Natural killer cell (primary cell): ENCODE measurements at regions not wholly inside any gene's neighbourhood (a gene's known extent, or its start where the extent isn't known, plus 50 kb on each side); places are given as distances from the start of the nearest gene placed in this dataset.

ENCODE experiments used
- ATAC-seq, 3 donors: fragments of 150-1000 bp in 2 of 3; fragments of 200-7000 bp in 1 of 3; cut with Tn5 transposase; 1 replicate in 1 of 3; 2 replicates in 2 of 3; pipeline ENCODE4 v1.10.0; 2021; ENCODE audit warnings: mild to moderate bottlenecking in 2 of 3, moderate library complexity in 2 of 3
- DNase-seq, 2 donors: peaks; one replicate each; pipeline versions ENCODE4 v3.0.0 to v3.0.0-alpha.2; 2013 to 2021; ENCODE audit warnings: mixed read lengths in 1 of 2
- H3K27ac ChIP-seq: one replicate; pipeline ENCODE4 v1.5.1; 2013; ENCODE audit warnings: mild to moderate bottlenecking, low read length
- H3K27me3 ChIP-seq: one replicate; pipeline ENCODE4 v1.6.1; 2013; ENCODE audit warnings: low read length; ENCODE audit not compliant: control insufficient read depth, insufficient read depth
- H3K36me3 ChIP-seq: one replicate; pipeline ENCODE4 v1.6.1; 2013; ENCODE audit warnings: low read length; ENCODE audit not compliant: control insufficient read depth, insufficient read depth
- H3K4me1 ChIP-seq: one replicate; pipeline ENCODE4 v1.6.1; 2013; ENCODE audit warnings: low read length; ENCODE audit not compliant: control insufficient read depth, insufficient read depth
- H3K4me3 ChIP-seq: one replicate; pipeline ENCODE4 v1.5.1; 2013; ENCODE audit warnings: low read length
- H3K9me3 ChIP-seq: one replicate; pipeline ENCODE4 v1.6.1; 2013; ENCODE audit warnings: low read length; ENCODE audit not compliant: control insufficient read depth, insufficient read depth
- H3K27ac Mint-ChIP-seq, 2 donors: one replicate each; pipeline ENCODE4 v1.8.0; 2022; ENCODE audit warnings: mild to moderate bottlenecking in 2 of 2, mixed read lengths in 2 of 2, moderate library complexity in 1 of 2
- H3K27me3 Mint-ChIP-seq, 2 donors: one replicate each; pipeline ENCODE4 v1.8.0; 2022; ENCODE audit warnings: low read depth in 2 of 2, mixed read lengths in 2 of 2
- H3K36me3 Mint-ChIP-seq: one replicate; pipeline ENCODE4 v1.8.0; 2022; ENCODE audit warnings: mixed read lengths
- H3K4me1 Mint-ChIP-seq, 2 donors: one replicate each; pipeline ENCODE4 v1.8.0; 2022; ENCODE audit warnings: mixed read lengths in 2 of 2
- H3K4me3 Mint-ChIP-seq: one replicate; pipeline ENCODE4 v1.8.0; 2022; ENCODE audit warnings: mild to moderate bottlenecking, moderate library complexity, mixed read lengths
- H3K9me3 Mint-ChIP-seq, 2 donors: one replicate each; pipeline ENCODE4 v1.8.0; 2022; ENCODE audit warnings: mixed read lengths in 2 of 2
- CTCF ChIP-seq: fragments of 200-600 bp; IDR thresholded peaks from one replicate; pipeline ENCODE4 v1.8.0; 2022; ENCODE audit warnings: antibody characterized with exemption
- WGBS: methylation state at CpG from one replicate; pipeline ENCODE4 v1.1.7; 2013; ENCODE audit warnings: missing lambda C conversion rate; ENCODE audit not compliant: insufficient coverage; 5-methylcytosine and 5-hydroxymethylcytosine counted together
- intact Hi-C: fragments of 100-400 bp; cut with micrococcal nuclease; formaldehyde crosslinking; loops from one replicate; pipeline ENCODE4 v1.14.2; 2022

DNA sequence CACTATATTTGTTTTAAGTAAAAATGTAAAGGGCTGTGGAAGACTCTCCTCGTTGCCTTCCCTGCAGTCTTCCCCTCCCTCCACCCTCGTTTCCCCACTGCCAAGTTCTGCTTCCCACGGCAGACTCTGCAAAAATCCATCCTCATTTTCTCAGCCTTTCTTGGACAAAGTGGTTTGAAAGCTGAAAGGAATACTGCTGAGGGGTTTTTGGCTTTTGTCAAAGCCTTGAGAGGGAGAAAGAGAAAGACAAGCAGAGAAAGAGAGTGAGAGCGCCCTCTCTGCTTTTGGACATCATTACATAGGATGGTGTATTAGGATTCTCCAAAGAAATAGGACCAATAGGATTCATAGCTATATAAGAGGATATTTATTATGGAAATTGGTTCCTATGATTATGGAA is 455.9 kb upstream of the SOX11 start:
- Histone ChIP-seq H3K36me3 (no peaks in the 10 kb centered on the region), H3K9me3 (no peaks in the 10 kb centered on the region), H3K27me3 (no peaks in the 10 kb centered on the region), H3K27ac (no peak overlapping the region), H3K4me1 (no peaks in the 10 kb centered on the region), H3K4me3 (no peak overlapping the region)
- ATAC-seq (no peak), DNase-seq (no peak)
- 77% methylated on average over 4 of the region's 4 CpGs for WGBS
- peaks cover 0 to 3% of the 10 kb centered on the region in 2 donors for H3K9me3 Mint-ChIP-seq
- no peak overlapping the region for H3K27ac Mint-ChIP-seq
- H3K27me3 Mint-ChIP-seq = no peaks in the 10 kb centered on the region
- no peak for TF ChIP-seq CTCF
- H3K36me3 Mint-ChIP-seq = peaks cover 6% of the 10 kb centered on the region
- no peaks in the 10 kb centered on the region for H3K4me1 Mint-ChIP-seq
- no peak overlapping the region for H3K4me3 Mint-ChIP-seq
- intact Hi-C loops = no loop called here

- H3K36me3 Mint-ChIP-seq = no peaks in the 10 kb centered on the region
- Histone ChIP-seq H3K27ac (no peak overlapping the region), H3K9me3 (no peaks in the 10 kb centered on the region), H3K4me1 (no peaks in the 10 kb centered on the region), H3K27me3 (no peaks in the 10 kb centered on the region), H3K4me3 (no peak overlapping the region), H3K36me3 (no peaks in the 10 kb centered on the region)
- no peaks in the 10 kb centered on the region for H3K27me3 Mint-ChIP-seq
- ATAC-seq (no peak), DNase-seq (no peak)
- TF ChIP-seq CTCF = no peak
- H3K9me3 Mint-ChIP-seq = peaks cover 6 to 16% of the 10 kb centered on the region in 2 donors
- H3K4me1 Mint-ChIP-seq = no peaks in the 10 kb centered on the region
- intact Hi-C loops = no loop called here
- no peak overlapping the region for H3K4me3 Mint-ChIP-seq
- WGBS = 57% methylated on average over 3 of the region's 3 CpGs
- no peak overlapping the region for H3K27ac Mint-ChIP-seq
Measured at GRCh38 chr2:5242751-5243150, 449.4 kb upstream of the SOX11 start.

DNA sequence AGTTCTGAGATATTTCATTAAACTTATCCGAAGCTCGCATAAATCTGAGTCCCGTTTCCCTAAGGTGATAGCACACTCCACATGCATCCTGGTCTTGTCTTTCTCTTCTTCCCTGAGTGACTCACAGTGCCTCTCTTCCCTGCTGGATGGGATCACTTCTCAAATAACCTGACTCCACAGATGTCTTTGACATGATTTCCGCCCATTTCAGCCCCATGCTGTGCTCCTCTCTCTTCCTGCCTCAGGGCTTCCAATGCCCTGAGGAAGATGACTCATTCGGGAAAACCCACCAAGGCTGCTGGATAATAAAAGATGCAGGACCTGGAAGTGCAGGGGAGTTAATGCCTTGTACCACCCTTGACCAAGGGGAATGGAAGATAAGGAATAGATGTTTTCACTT is 441.7 kb upstream of the SOX11 start:
- no peaks in the 10 kb centered on the region for H3K27me3 Mint-ChIP-seq

More for the DNA sequence above, 441.7 kb upstream of the SOX11 start:
- no peak for TF ChIP-seq CTCF
- ATAC-seq (no peak), DNase-seq (no peak)
- Mint-ChIP-seq H3K4me1 (no peaks in the 10 kb centered on the region), H3K4me3 (no peak overlapping the region), H3K36me3 (no peaks in the 10 kb centered on the region), H3K9me3 (peaks cover 14 to 34% of the 10 kb centered on the region in 2 donors), H3K27ac (no peak overlapping the region)
- Histone ChIP-seq H3K4me1 (no peaks in the 10 kb centered on the region), H3K36me3 (no peaks in the 10 kb centered on the region), H3K27ac (no peak overlapping the region), H3K27me3 (no peaks in the 10 kb centered on the region), H3K4me3 (no peak overlapping the region), H3K9me3 (peaks cover 7% of the 10 kb centered on the region)
- intact Hi-C loops = no loop called here
- WGBS = 73% methylated on average over 5 of the region's 5 CpGs
